ENCODE measurements at regions not wholly inside any gene's neighbourhood (a gene's known extent, or its start where the extent isn't known, plus 50 kb on each side); places are given as distances from the start of the nearest gene placed in this dataset.

- H2AFZ ChIP-seq: no peak overlapping the region
- H3K9me3 ChIP-seq (ENCODE audit: insufficient read depth, low read depth): no peaks in the 10 kb centered on the region
- no TSS peak for BruUV-seq (replicated peaks)
- TF ChIP-seq CTCF (conservative IDR thresholded peaks at IDR 0.05) (no peak), EZH2 (IDR thresholded peaks at IDR 0.05; ENCODE audit: low read depth) (no peak)
- CTCF ChIA-PET: no interaction called here
- POLR2A ChIA-PET (ENCODE audit: unreplicated experiment): no interaction called here
- DNase-seq: no peak
- H4K20me1 ChIP-seq (ENCODE audit: insufficient read depth): no peaks in the 10 kb centered on the region
- H3K36me3 ChIP-seq (ENCODE audit: low read depth): no peaks in the 10 kb centered on the region
- no peak overlapping the region for H3K4me2 ChIP-seq
- peaks cover 98% of the 10 kb centered on the region for H3K27me3 ChIP-seq (ENCODE audit: insufficient read depth, low read depth)
- no peaks in the 10 kb centered on the region for H3K79me2 ChIP-seq (ENCODE audit: low read depth)
- no peak overlapping the region for H3K27ac ChIP-seq
- no peak overlapping the region for H3K4me3 ChIP-seq
- intact Hi-C loops (cut with micrococcal nuclease; ENCODE audit: unreplicated experiment): no loop called here
- H3K9me2 ChIP-seq (ENCODE audit: insufficient read depth): no peaks in the 10 kb centered on the region
- H3K4me1 ChIP-seq (replicated peaks; ENCODE audit: insufficient read depth): no peaks in the 10 kb centered on the region
- H3F3A ChIP-seq (ENCODE audit: insufficient read depth, low read depth): no peaks in the 10 kb centered on the region
These were observed 79.4 kb downstream of the RBFOX3 start for GRCh38 chr17:79531191-79532095.

GRCh38 chr17:79530361-79531105 is 80.3 kb downstream of the RBFOX3 start:
- no peaks in the 10 kb centered on the region for H3K9me2 ChIP-seq (ENCODE audit: insufficient read depth)
- intact Hi-C loops (cut with micrococcal nuclease; ENCODE audit: unreplicated experiment): no loop called here
- H3K4me2 ChIP-seq: no peak overlapping the region
- no peak overlapping the region for H3K4me3 ChIP-seq
- ChIA-PET CTCF (no interaction called here), POLR2A (ENCODE audit: unreplicated experiment) (no interaction called here)
- no peaks in the 10 kb centered on the region for H3K4me1 ChIP-seq (replicated peaks; ENCODE audit: insufficient read depth)
- BruUV-seq (replicated peaks): no TSS peak
- no peaks in the 10 kb centered on the region for H3K36me3 ChIP-seq (ENCODE audit: low read depth)
- H4K20me1 ChIP-seq (ENCODE audit: insufficient read depth): no peaks in the 10 kb centered on the region
- no peaks in the 10 kb centered on the region for H3K9me3 ChIP-seq (ENCODE audit: insufficient read depth, low read depth)
- no peak for DNase-seq
- H3K27me3 ChIP-seq (ENCODE audit: insufficient read depth, low read depth): peaks cover 98% of the 10 kb centered on the region
- H3F3A ChIP-seq (ENCODE audit: insufficient read depth, low read depth): no peaks in the 10 kb centered on the region
- no peak overlapping the region for H2AFZ ChIP-seq
- no peak for TF ChIP-seq EZH2 (IDR thresholded peaks at IDR 0.05; ENCODE audit: low read depth)
- TF ChIP-seq CTCF (conservative IDR thresholded peaks at IDR 0.05): no peak
- no peak overlapping the region for H3K27ac ChIP-seq
- no peaks in the 10 kb centered on the region for H3K79me2 ChIP-seq (ENCODE audit: low read depth)

- no peaks in the 10 kb centered on the region for H3K36me3 ChIP-seq (ENCODE audit: low read depth)
- no TSS peak for BruUV-seq (replicated peaks)
- H3K27me3 ChIP-seq (ENCODE audit: insufficient read depth, low read depth): peaks cover 98% of the 10 kb centered on the region
- no peaks in the 10 kb centered on the region for H3K9me2 ChIP-seq (ENCODE audit: insufficient read depth)
- H4K20me1 ChIP-seq (ENCODE audit: insufficient read depth): no peaks in the 10 kb centered on the region
- H3F3A ChIP-seq (ENCODE audit: insufficient read depth, low read depth): no peaks in the 10 kb centered on the region
- POLR2A ChIA-PET (ENCODE audit: unreplicated experiment): no interaction called here
- CTCF ChIA-PET: no interaction called here
- no peak overlapping the region for H3K27ac ChIP-seq
- H3K4me3 ChIP-seq: no peak overlapping the region
- H2AFZ ChIP-seq: no peak overlapping the region
- DNase-seq: no peak
- H3K4me1 ChIP-seq (replicated peaks; ENCODE audit: insufficient read depth): no peaks in the 10 kb centered on the region
- no peaks in the 10 kb centered on the region for H3K9me3 ChIP-seq (ENCODE audit: insufficient read depth, low read depth)
- TF ChIP-seq CTCF (conservative IDR thresholded peaks at IDR 0.05) (no peak), EZH2 (IDR thresholded peaks at IDR 0.05; ENCODE audit: low read depth) (no peak)
- H3K79me2 ChIP-seq (ENCODE audit: low read depth): no peaks in the 10 kb centered on the region
- intact Hi-C loops (cut with micrococcal nuclease; ENCODE audit: unreplicated experiment): no loop called here
- H3K4me2 ChIP-seq: no peak overlapping the region
These were observed 81.2 kb downstream of the RBFOX3 start for GRCh38 chr17:79529661-79530081.
